ENCODE measurements at regions not wholly inside any gene's neighbourhood (a gene's known extent, or its start where the extent isn't known, plus 50 kb on each side); places are given as distances from the start of the nearest gene placed in this dataset.

- Histone ChIP-seq H3K36me3 (ENCODE audit: control insufficient read depth, insufficient read depth, low read length) (no peaks in the 10 kb centered on the region), H3K27me3 (ENCODE audit: control insufficient read depth in 2 of 2, insufficient read depth in 2 of 2, low read length in 2 of 2) (no peaks in the 10 kb centered on the region), H3K27ac (ENCODE audit: extremely low read depth, low read depth, low read length) (no peak overlapping the region), H3K4me2 (ENCODE audit: insufficient read depth, low read length) (no peak overlapping the region), H3K4me3 (no peak overlapping the region), H3K79me2 (ENCODE audit: control insufficient read depth, insufficient read depth, low read length) (no peaks in the 10 kb centered on the region), H4K20me1 (replicated peaks; ENCODE audit: control insufficient read depth, insufficient read depth, low read length) (no peaks in the 10 kb centered on the region), H3K9me3 (replicated peaks; ENCODE audit: control insufficient read depth, insufficient read depth, low read depth, low read length) (no peaks in the 10 kb centered on the region), H3K4me1 (replicated peaks in 1 of 2; ENCODE audit: control insufficient read depth in 2 of 2, insufficient read depth in 2 of 2, low read length in 2 of 2) (no peaks in the 10 kb centered on the region), H3K9me1 (ENCODE audit: control insufficient read depth, insufficient read depth, low read length) (no peaks in the 10 kb centered on the region), H2AFZ (ENCODE audit: low read depth, low read length) (no peak overlapping the region), H3K9ac (ENCODE audit: insufficient read depth in 1 of 2, low read depth in 2 of 2, low read length in 2 of 2) (no peak overlapping the region)
- WGBS (ENCODE audit: insufficient coverage, low coverage, missing lambda C conversion rate), result 0% methylated on average over 3 of the region's 3 CpGs
- POLR2A ChIA-PET, result no interaction called here
- FAIRE-seq (no peak), DNase-seq (ENCODE audit: extremely low read depth in 1 of 4, low spot score in 3 of 4) (no peak), ATAC-seq (no peak)
- in situ Hi-C loops (cut with MboI), result no loop called here
- intact Hi-C loops (cut with micrococcal nuclease), result no loop called here
- TF ChIP-seq ARID4B (CRISPR knock-in tag; IDR thresholded peaks at IDR 0.05) (no peak), TRIM28 (IDR thresholded peaks at IDR 0.05) (0 out of 2 replicates have a peak, but pooled peaks have one; percentile 22)
- BruUV-seq (replicated peaks), result no TSS peak
- CTCF ChIA-PET (ENCODE audit: low intra/inter-chr PET ratio), result no interaction called here
Observed at GRCh38 chr18:75592527-75592926, 165.0 kb upstream of the SMIM21 start.

Data from K562 (cell line).